Mesothelial cell of epicardium (in vitro differentiated cells): ENCODE measurements at regions not wholly inside any gene's neighbourhood (a gene's known extent, or its start where the extent isn't known, plus 50 kb on each side); places are given as distances from the start of the nearest gene placed in this dataset.
"Not testable (repeated sequence)": the region's sequence is repeated elsewhere in the genome, so short reads cannot be mapped to it uniquely, and the experiment has no call there.

Source experiments
- DNase-seq, 2 experiments: peaks; one replicate each; pipeline ENCODE4 v3.0.0; 2021; ENCODE audit warnings: low spot score in 2 of 2; ENCODE audit not compliant: unreplicated experiment in 2 of 2
- H3K27ac Mint-ChIP-seq: 2 replicates; pipeline ENCODE4 v1.8.0; 2021; ENCODE audit warnings: mixed read lengths
- H3K27me3 Mint-ChIP-seq: 2 replicates; pipeline ENCODE4 v1.8.0; 2021; ENCODE audit warnings: low read depth, mixed read lengths
- H3K36me3 Mint-ChIP-seq: 2 replicates; pipeline ENCODE4 v1.8.0; 2021; ENCODE audit warnings: mixed read lengths
- H3K4me1 Mint-ChIP-seq: 2 replicates; pipeline ENCODE4 v1.8.0; 2021; ENCODE audit warnings: mixed read lengths
- H3K4me3 Mint-ChIP-seq: 2 replicates; pipeline ENCODE4 v1.8.0; 2021; ENCODE audit warnings: mild to moderate bottlenecking, moderate library complexity, mixed read lengths
- H3K9me3 Mint-ChIP-seq: 2 replicates; pipeline ENCODE4 v1.8.0; 2021; ENCODE audit warnings: mixed read lengths
- TF ChIP-seq, protein P1 (sequence below): fragments of 200-600 bp; sonication (generic); IDR thresholded peaks from one replicate; pipeline ENCODE4 v1.5.0; 2021; ENCODE audit warnings: antibody characterized with exemption; ENCODE audit not compliant: unreplicated experiment

DNA sequence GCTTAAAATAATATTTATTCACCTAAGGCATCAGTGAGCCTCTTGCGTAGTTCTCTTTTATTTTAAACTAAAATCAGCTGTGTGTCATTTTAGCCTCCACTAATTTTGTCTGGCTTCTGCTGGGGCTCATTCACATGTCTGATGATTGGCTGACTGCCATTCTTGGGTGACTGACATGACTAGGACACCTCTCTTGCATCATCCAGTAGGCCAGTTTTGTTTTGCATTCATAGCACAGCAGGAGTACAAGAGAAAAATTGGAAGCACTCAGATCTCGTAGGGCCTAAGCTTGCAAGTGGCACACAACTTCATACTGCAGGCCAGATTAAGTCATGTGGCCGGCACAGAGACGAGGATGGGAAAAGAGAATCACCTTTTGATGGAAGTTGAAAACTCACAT is 1226.5 kb downstream of the GALC start:
- H3K4me3 Mint-ChIP-seq = no peak overlapping the region

GRCh38 chr14:86761611-86762010 is 1231.4 kb downstream of the GALC start:
- TF ChIP-seq, protein P1, sequence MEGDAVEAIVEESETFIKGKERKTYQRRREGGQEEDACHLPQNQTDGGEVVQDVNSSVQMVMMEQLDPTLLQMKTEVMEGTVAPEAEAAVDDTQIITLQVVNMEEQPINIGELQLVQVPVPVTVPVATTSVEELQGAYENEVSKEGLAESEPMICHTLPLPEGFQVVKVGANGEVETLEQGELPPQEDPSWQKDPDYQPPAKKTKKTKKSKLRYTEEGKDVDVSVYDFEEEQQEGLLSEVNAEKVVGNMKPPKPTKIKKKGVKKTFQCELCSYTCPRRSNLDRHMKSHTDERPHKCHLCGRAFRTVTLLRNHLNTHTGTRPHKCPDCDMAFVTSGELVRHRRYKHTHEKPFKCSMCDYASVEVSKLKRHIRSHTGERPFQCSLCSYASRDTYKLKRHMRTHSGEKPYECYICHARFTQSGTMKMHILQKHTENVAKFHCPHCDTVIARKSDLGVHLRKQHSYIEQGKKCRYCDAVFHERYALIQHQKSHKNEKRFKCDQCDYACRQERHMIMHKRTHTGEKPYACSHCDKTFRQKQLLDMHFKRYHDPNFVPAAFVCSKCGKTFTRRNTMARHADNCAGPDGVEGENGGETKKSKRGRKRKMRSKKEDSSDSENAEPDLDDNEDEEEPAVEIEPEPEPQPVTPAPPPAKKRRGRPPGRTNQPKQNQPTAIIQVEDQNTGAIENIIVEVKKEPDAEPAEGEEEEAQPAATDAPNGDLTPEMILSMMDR = no peak
- DNase-seq = no peak
- H3K4me1 Mint-ChIP-seq = peaks cover 8% of the 10 kb centered on the region

More for the DNA sequence above, 1226.5 kb downstream of the GALC start:
- H3K36me3 Mint-ChIP-seq = no peaks in the 10 kb centered on the region
- TF ChIP-seq, protein P1 = no peak
- no peaks in the 10 kb centered on the region for H3K27me3 Mint-ChIP-seq
- H3K27ac Mint-ChIP-seq = no peak overlapping the region
- H3K9me3 Mint-ChIP-seq = no peaks in the 10 kb centered on the region
- H3K4me1 Mint-ChIP-seq = peaks cover 10% of the 10 kb centered on the region
- no peak for DNase-seq

GRCh38 chr14:86756521-86757190 is 1226.7 kb downstream of the FLRT2 start:
- DNase-seq = no peak
- H3K4me1 Mint-ChIP-seq = peaks cover 2% of the 10 kb centered on the region
- TF ChIP-seq, protein P1 = no peak
- H3K27ac Mint-ChIP-seq = no peak overlapping the region
- H3K9me3 Mint-ChIP-seq = peaks cover 32% of the 10 kb centered on the region
- no peak overlapping the region for H3K4me3 Mint-ChIP-seq
- H3K27me3 Mint-ChIP-seq = no peaks in the 10 kb centered on the region
- H3K36me3 Mint-ChIP-seq = no peaks in the 10 kb centered on the region

More at GRCh38 chr14:86761611-86762010, 1231.4 kb downstream of the GALC start:
- no peak overlapping the region for H3K4me3 Mint-ChIP-seq
- no peak overlapping the region for H3K27ac Mint-ChIP-seq
- no peaks in the 10 kb centered on the region for H3K9me3 Mint-ChIP-seq
- no peaks in the 10 kb centered on the region for H3K36me3 Mint-ChIP-seq
- H3K27me3 Mint-ChIP-seq = no peaks in the 10 kb centered on the region

DNA sequence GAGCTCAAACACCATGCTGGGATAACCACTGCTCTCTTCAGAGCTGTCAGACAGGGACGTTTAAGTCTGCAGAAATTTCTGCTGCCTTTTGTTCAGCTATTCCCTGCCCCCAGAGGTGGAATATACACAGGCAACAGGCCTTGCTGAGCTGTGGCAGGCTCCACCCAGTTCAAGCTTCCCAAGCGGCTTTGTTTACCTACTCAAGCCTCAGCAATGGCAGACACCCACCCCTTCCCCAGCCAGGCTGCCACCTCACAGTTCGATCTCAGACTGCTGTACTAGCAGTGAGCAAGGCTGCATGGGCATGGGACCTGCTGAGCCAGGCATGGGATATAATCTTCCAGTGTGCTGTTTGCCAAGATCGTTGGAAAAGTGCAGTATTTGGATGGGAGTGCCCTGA is 1220.5 kb downstream of the FLRT2 start:
- H3K27me3 Mint-ChIP-seq, H3K36me3 Mint-ChIP-seq, H3K4me3 Mint-ChIP-seq, H3K4me1 Mint-ChIP-seq, H3K27ac Mint-ChIP-seq, DNase-seq: not testable (repeated sequence)
- H3K9me3 Mint-ChIP-seq = peaks cover 72% of the 10 kb centered on the region

- DNase-seq = no peak
- TF ChIP-seq, protein P1 = no peak
- no peak overlapping the region for H3K27ac Mint-ChIP-seq
- H3K4me1 Mint-ChIP-seq = no peaks in the 10 kb centered on the region
- no peak overlapping the region for H3K4me3 Mint-ChIP-seq
- no peaks in the 10 kb centered on the region for H3K36me3 Mint-ChIP-seq
- H3K27me3 Mint-ChIP-seq = peaks cover 2% of the 10 kb centered on the region
- peaks cover 14% of the 10 kb centered on the region for H3K9me3 Mint-ChIP-seq
Measured at GRCh38 chr14:86739761-86740160, 1209.8 kb downstream of the FLRT2 start.

GRCh38 chr14:86731427-86731826 is 1201.5 kb downstream of the FLRT2 start:
- H3K4me3 Mint-ChIP-seq, H3K36me3 Mint-ChIP-seq, H3K9me3 Mint-ChIP-seq, H3K27ac Mint-ChIP-seq, H3K4me1 Mint-ChIP-seq, DNase-seq, H3K27me3 Mint-ChIP-seq: not testable (repeated sequence)

DNA sequence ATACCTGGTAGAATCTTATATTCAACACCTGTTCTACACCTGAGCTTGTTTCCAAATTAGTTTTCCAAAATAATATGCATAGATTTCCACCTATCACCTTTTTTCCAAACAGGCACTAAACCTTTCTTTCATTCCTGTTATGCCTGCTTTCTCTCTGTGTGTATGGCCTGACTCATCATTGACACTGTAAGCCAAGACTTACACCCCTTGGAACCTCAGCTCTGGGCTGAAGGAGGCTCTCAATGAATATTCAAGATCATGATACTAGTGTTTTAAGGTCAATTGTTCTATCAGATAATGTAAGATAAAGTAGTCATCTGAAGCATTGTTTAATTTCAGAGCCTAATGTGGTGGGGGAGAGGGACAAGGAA is 1193.3 kb downstream of the FLRT2 start:
- peaks cover 4% of the 10 kb centered on the region for H3K9me3 Mint-ChIP-seq
- no peak overlapping the region for H3K27ac Mint-ChIP-seq
- no peak overlapping the region for H3K4me3 Mint-ChIP-seq
- H3K4me1 Mint-ChIP-seq = peaks cover 4% of the 10 kb centered on the region
- H3K36me3 Mint-ChIP-seq = no peaks in the 10 kb centered on the region
- DNase-seq = no peak
- TF ChIP-seq, protein P1 = no peak
- H3K27me3 Mint-ChIP-seq = no peaks in the 10 kb centered on the region
